ENCODE measurements at regions not wholly inside any gene's neighbourhood (a gene's known extent, or its start where the extent isn't known, plus 50 kb on each side); places are given as distances from the start of the nearest gene placed in this dataset.
"Not testable (repeated sequence)": the region's sequence is repeated elsewhere in the genome, so short reads cannot be mapped to it uniquely, and the experiment has no call there.

- no peak for DNase-seq (ENCODE audit: low spot score)
These were observed 182.1 kb upstream of the ITGA1 start for GRCh38 chr5:52605317-52606313.

DNA sequence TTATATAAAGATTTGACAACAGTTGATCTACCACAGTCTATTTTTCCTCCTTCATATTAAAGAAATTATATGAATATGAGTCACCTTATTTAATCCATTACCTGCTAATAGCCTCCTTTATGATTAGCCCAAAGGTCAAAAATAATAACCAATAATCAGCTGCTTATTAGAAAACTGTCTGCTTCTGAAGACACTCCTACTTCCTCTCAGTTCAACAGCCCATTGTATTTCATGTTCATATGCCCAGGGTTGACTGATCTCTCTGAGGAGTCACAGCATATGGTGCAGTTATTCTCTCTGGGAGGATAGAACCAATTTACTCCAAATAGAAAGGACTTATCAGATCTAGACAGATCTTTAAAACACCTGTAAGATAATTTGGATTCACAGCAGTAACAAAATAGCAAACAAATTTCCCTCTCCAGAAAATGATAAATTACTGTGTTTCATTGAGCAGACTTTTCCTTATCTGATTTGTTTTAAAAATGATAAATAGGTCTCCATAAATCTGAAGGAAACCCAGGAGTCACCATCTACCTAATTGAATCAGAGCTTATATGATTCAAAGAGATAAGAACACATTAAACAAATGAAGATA, 180.4 kb upstream of the ITGA1 start:
- DNase-seq (ENCODE audit: low spot score) = no peak

- no peak for DNase-seq (ENCODE audit: low spot score)
These were observed 167.4 kb upstream of the ITGA1 start for GRCh38 chr5:52620315-52620714.

- DNase-seq (ENCODE audit: low spot score) = no peak
These were observed 164.4 kb upstream of the ITGA1 start for GRCh38 chr5:52623291-52623690.

GRCh38 chr5:52624291-52624690, 163.4 kb upstream of the ITGA1 start:
- no peak for DNase-seq (ENCODE audit: low spot score)

- no peak for DNase-seq (ENCODE audit: low spot score)
These were observed 161.4 kb upstream of the ITGA1 start for GRCh38 chr5:52626312-52626711.

GRCh38 chr5:52627740-52628139, 160.0 kb upstream of the ITGA1 start:
- no peak for DNase-seq (ENCODE audit: low spot score)

DNA sequence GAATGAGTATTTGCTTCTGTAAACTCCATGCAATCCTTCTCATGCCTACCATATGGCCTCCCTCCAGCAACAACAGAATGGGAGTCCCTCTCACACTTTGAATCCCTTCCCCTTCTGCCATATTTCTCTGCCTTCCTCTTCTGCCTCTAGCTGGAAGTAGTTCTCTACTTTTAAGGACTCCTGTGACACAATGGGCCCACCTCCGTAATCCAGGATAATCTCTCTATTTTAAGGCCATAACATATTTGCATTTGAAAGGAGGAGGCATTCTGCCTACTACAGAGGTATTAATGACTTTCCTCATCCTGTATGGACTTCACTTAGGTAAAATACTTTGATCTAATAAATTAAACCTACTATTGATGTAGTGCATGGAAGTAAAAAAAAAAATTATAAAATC, 155.4 kb upstream of the ITGA1 start:
- DNase-seq (ENCODE audit: low spot score) = no peak

- DNase-seq (ENCODE audit: low spot score) = not testable (repeated sequence)
These were observed 153.5 kb upstream of the ITGA1 start for GRCh38 chr5:52634171-52634570.

- no peak for DNase-seq (ENCODE audit: low spot score)
These were observed 149.0 kb upstream of the ITGA1 start for GRCh38 chr5:52638732-52639131.

- no peak for DNase-seq (ENCODE audit: low spot score)
These were observed 139.0 kb upstream of the ITGA1 start for GRCh38 chr5:52648726-52649125.

GRCh38 chr5:52655163-52655562, 132.6 kb upstream of the ITGA1 start:
- no peak for DNase-seq (ENCODE audit: low spot score)

- DNase-seq (ENCODE audit: low spot score) = no peak
These were observed 131.0 kb upstream of the ITGA1 start for GRCh38 chr5:52656569-52657246.

DNA sequence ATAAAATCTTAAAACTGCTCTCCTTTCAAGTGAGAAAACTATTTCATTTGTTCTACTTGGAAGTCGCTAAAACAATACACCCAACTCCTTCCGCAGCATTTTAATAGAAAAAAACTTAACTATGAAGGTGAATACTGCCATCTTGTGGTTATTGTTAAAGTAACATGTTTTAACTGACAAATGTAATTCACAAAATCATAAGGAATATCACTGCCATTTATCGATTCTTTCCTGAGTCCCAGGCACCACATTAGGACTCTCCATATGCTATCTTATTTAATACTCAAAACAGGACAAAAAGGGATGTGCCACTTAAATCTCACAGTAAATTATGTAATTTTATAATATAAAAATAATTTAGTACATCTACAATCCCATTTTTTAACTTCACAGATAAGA, 130.5 kb upstream of the ITGA1 start:
- DNase-seq (ENCODE audit: low spot score) = peak; percentile 24

DNA sequence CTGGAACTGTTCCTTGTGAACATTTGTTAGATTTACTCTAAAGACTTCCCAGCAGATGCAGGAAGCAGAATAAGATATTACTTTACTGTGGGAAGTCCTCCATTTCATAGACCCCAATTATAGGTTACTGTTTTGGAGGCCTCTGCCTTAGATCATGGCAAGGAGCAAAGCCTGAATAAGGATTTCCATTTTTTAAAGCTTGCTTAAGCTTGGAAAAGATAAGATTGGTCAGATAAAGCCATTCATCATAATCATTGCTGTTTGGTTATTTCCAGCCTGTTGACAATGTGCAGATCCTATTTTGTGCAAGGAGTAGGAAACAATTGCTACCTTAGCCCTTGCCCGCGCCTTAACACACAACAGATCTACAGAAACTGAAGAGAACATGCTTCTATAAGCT, 129.5 kb upstream of the ITGA1 start:
- no peak for DNase-seq (ENCODE audit: low spot score)

GRCh38 chr5:52660621-52661020, 127.1 kb upstream of the ITGA1 start:
- DNase-seq (ENCODE audit: low spot score) = no peak

DNA sequence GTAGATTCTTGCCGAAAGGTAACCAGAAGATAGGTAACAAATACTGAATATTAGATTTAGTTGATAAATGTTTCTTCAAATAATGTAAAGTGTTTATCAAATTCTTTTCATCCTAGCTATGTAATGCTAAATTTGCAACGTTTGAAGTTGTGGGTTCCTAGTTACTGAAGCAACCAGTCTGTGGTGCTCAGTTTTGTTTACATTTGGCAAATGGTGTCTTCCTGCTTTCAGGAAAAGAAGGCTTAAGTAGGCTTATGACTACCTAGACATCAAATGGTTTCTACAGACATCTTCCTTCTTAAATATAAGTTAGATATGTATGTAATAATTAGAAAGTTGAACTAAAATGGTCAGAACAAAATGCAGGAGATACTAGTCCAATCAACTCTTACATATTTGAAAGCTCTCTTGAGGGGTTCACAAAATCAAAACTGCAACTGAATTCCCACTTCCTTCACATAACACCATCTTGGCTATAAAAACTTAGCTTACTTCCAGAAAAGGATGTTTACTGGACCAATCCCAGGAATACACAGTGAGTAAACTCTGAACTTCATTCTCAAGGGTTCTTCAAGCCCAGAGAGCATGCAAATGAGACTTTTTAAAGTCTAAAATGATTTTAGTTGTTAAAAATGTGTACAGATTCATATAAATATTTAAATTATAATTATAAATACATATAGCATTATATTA, 125.7 kb upstream of the ITGA1 start:
- no peak for DNase-seq (ENCODE audit: low spot score)

GRCh38 chr5:52665559-52665958, 122.2 kb upstream of the ITGA1 start:
- DNase-seq (ENCODE audit: low spot score) = no peak

- no peak for DNase-seq (ENCODE audit: low spot score)
These were observed 119.6 kb upstream of the ITGA1 start for GRCh38 chr5:52668139-52668538.

- DNase-seq (ENCODE audit: low spot score) = no peak
These were observed 119.1 kb upstream of the ITGA1 start for GRCh38 chr5:52668544-52669185.

DNA sequence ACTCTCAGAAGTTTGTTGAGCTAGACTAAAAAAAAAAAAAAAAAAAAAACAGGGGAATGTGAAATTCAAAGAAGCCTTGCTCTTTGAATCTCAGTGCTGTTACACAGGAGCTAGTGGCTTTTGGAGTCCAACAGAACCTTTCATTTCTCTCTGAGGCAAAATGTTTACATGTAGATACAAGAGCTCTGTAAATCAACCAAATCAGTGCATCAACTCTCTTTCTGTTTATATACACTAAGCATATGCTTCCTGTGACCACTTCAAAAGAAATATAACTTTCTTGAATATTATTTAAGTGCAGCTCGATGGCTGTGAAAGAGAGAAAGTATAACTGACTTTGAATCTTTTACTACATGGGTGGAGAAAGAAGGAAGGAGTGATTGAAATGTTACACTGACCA, 115.3 kb upstream of the ITGA1 start:
- DNase-seq (ENCODE audit: low spot score) = no peak

GRCh38 chr5:52673495-52673894, 114.2 kb upstream of the ITGA1 start:
- DNase-seq (ENCODE audit: low spot score) = no peak
